Skeletal muscle tissue (tissue), 3 donors: ENCODE measurements at regions not wholly inside any gene's neighbourhood (a gene's known extent, or its start where the extent isn't known, plus 50 kb on each side); places are given as distances from the start of the nearest gene placed in this dataset.

ENCODE experiments used
- H3K27ac ChIP-seq: one replicate; pipeline ENCODE4 v1.7.0; 2013; ENCODE audit warnings: mild to moderate bottlenecking, low read depth, low read length, inconsistent platforms
- H3K27me3 ChIP-seq, 3 donors: one replicate each; pipeline ENCODE4 v1.7.0; 2013; ENCODE audit warnings: low read length in 3 of 3; ENCODE audit not compliant: control insufficient read depth in 3 of 3, insufficient read depth in 3 of 3
- H3K36me3 ChIP-seq, 3 donors: one replicate each; pipeline ENCODE4 v1.7.0; 2013; ENCODE audit warnings: low read length in 3 of 3; ENCODE audit not compliant: control insufficient read depth in 3 of 3, insufficient read depth in 3 of 3
- H3K4me1 ChIP-seq, 3 donors: one replicate each; pipeline ENCODE4 v1.7.0; 2013; ENCODE audit warnings: low read length in 3 of 3, mild to moderate bottlenecking in 3 of 3; ENCODE audit not compliant: control insufficient read depth in 3 of 3, insufficient read depth in 3 of 3
- H3K4me3 ChIP-seq, 3 donors: one replicate each; pipeline ENCODE4 v1.7.0; 2013; ENCODE audit warnings: low read length in 3 of 3
- H3K9ac ChIP-seq, 3 donors: one replicate each; pipeline ENCODE4 v1.7.0; 2013; ENCODE audit warnings: low read length in 3 of 3, mild to moderate bottlenecking in 3 of 3, moderate library complexity in 2 of 3, low read depth in 1 of 3
- H3K9me3 ChIP-seq, 3 donors: one replicate each; pipeline ENCODE4 v1.7.0; 2013; ENCODE audit warnings: low read length in 3 of 3; ENCODE audit not compliant: control insufficient read depth in 3 of 3
- donor health status: Osteomylitis.

GRCh38 chr4:140316799-140317198 lies 56.6 kb upstream of the SCOC start:
- H3K27me3 ChIP-seq, result no peaks in the 10 kb centered on the region

GRCh38 chr4:140315970-140316369 lies 57.5 kb upstream of the SCOC start:
- H3K9ac ChIP-seq, result no peak overlapping the region

More at GRCh38 chr4:140316799-140317198, 56.6 kb upstream of the SCOC start:
- H3K4me1 ChIP-seq, result peaks cover 6 to 9% (median 7%) of the 10 kb centered on the region in 3 donors
- no peak overlapping the region for H3K9ac ChIP-seq
- H3K4me3 ChIP-seq, result no peak overlapping the region
- no peaks in the 10 kb centered on the region for H3K36me3 ChIP-seq
- no peak overlapping the region for H3K27ac ChIP-seq
- no peaks in the 10 kb centered on the region for H3K9me3 ChIP-seq

GRCh38 chr4:140315438-140315837 lies 58.0 kb upstream of the SCOC start:
- no peak overlapping the region for H3K9ac ChIP-seq

More at GRCh38 chr4:140315970-140316369, 57.5 kb upstream of the SCOC start:
- Histone ChIP-seq H3K4me1 (peaks cover 6 to 9% (median 7%) of the 10 kb centered on the region in 3 donors), H3K9me3 (no peaks in the 10 kb centered on the region), H3K27me3 (no peaks in the 10 kb centered on the region), H3K27ac (no peak overlapping the region), H3K36me3 (no peaks in the 10 kb centered on the region), H3K4me3 (no peak overlapping the region)

GRCh38 chr4:140315019-140315418 lies 58.4 kb upstream of the SCOC start:
- H3K27ac ChIP-seq, result no peak overlapping the region
- H3K36me3 ChIP-seq, result no peaks in the 10 kb centered on the region
- H3K4me1 ChIP-seq, result peaks cover 6 to 9% (median 7%) of the 10 kb centered on the region in 3 donors
- no peak overlapping the region for H3K4me3 ChIP-seq
- no peaks in the 10 kb centered on the region for H3K9me3 ChIP-seq
- H3K27me3 ChIP-seq, result no peaks in the 10 kb centered on the region
- H3K9ac ChIP-seq, result no peak overlapping the region

More at GRCh38 chr4:140315438-140315837, 58.0 kb upstream of the SCOC start:
- Histone ChIP-seq H3K36me3 (no peaks in the 10 kb centered on the region), H3K4me3 (no peak overlapping the region), H3K27ac (no peak overlapping the region), H3K9me3 (no peaks in the 10 kb centered on the region), H3K27me3 (no peaks in the 10 kb centered on the region), H3K4me1 (peaks cover 6 to 9% (median 7%) of the 10 kb centered on the region in 3 donors)

- Histone ChIP-seq H3K9me3 (no peaks in the 10 kb centered on the region), H3K27me3 (no peaks in the 10 kb centered on the region), H3K4me1 (peaks cover 23 to 30% (median 28%) of the 10 kb centered on the region in 3 donors), H3K4me3 (no peak overlapping the region), H3K36me3 (no peaks in the 10 kb centered on the region), H3K9ac (no peak overlapping the region), H3K27ac (no peak overlapping the region)
These were observed 61.3 kb upstream of the SCOC start for GRCh38 chr4:140312100-140312499.

GRCh38 chr4:140311257-140311835 lies 62.1 kb upstream of the SCOC start:
- H3K9me3 ChIP-seq, result no peaks in the 10 kb centered on the region
- H3K36me3 ChIP-seq, result no peaks in the 10 kb centered on the region
- peaks cover 23 to 33% (median 28%) of the 10 kb centered on the region in 3 donors for H3K4me1 ChIP-seq
- H3K27me3 ChIP-seq, result no peaks in the 10 kb centered on the region
- H3K9ac ChIP-seq, result no peak overlapping the region
- no peak overlapping the region for H3K4me3 ChIP-seq
- no peak overlapping the region for H3K27ac ChIP-seq

GRCh38 chr4:140309124-140309870 lies 64.1 kb upstream of the SCOC start:
- H3K27ac ChIP-seq, result peak overlapping the region; percentile 88
- H3K9me3 ChIP-seq, result no peaks in the 10 kb centered on the region
- peak overlapping the region in 2 of 3 donors; percentile 43 to 80 for H3K9ac ChIP-seq
- H3K27me3 ChIP-seq, result no peaks in the 10 kb centered on the region
- H3K4me1 ChIP-seq, result peaks cover 16 to 26% (median 19%) of the 10 kb centered on the region in 3 donors
- H3K4me3 ChIP-seq, result peak overlapping the region in 2 of 3 donors; percentile 41 to 49
- no peaks in the 10 kb centered on the region for H3K36me3 ChIP-seq

- peak overlapping the region; percentile 43 to 80 (median 45) for H3K9ac ChIP-seq
- peak overlapping the region; percentile 42 to 49 (median 48) for H3K4me3 ChIP-seq
- H3K36me3 ChIP-seq, result no peaks in the 10 kb centered on the region
- H3K27ac ChIP-seq, result peak overlapping the region; percentile 88
- no peaks in the 10 kb centered on the region for H3K9me3 ChIP-seq
- H3K4me1 ChIP-seq, result peaks cover 16 to 26% (median 19%) of the 10 kb centered on the region in 3 donors
- no peaks in the 10 kb centered on the region for H3K27me3 ChIP-seq
These were observed 64.9 kb upstream of the SCOC start for GRCh38 chr4:140308366-140309123.

- H3K27ac ChIP-seq, result no peak overlapping the region
- H3K36me3 ChIP-seq, result no peaks in the 10 kb centered on the region
- no peaks in the 10 kb centered on the region for H3K9me3 ChIP-seq
- peaks cover 16 to 29% (median 25%) of the 10 kb centered on the region in 3 donors for H3K4me1 ChIP-seq
- no peak overlapping the region for H3K4me3 ChIP-seq
- no peak overlapping the region for H3K9ac ChIP-seq
- H3K27me3 ChIP-seq, result no peaks in the 10 kb centered on the region
These were observed 68.4 kb upstream of the SCOC start for GRCh38 chr4:140305053-140305452.
